ENCODE measurements at regions not wholly inside any gene's neighbourhood (a gene's known extent, or its start where the extent isn't known, plus 50 kb on each side); places are given as distances from the start of the nearest gene placed in this dataset.

DNA sequence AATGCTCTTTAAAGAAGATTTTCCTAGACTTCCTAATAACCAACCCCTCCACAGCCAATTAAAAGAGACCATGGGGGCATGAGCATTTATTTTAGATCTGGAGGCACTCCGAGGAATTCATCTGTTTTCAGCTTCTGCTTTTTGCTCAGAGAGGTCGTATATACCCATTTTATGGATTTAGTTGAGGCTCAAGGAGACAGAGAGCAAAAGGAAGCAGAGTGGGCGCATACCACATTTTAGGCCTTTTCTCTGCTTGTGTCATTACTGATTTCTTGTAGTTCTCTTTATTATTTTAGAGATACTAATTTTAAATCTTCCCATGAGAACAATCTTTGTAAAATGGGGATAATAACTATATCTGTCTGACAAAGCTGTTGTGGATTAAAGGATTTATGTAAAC, 129.6 kb upstream of the IFNGR1 start:
- no peaks in the 10 kb centered on the region for H3K4me1 Mint-ChIP-seq
- DNase-seq (ENCODE audit: low spot score): no peak
- TF ChIP-seq, protein P1, sequence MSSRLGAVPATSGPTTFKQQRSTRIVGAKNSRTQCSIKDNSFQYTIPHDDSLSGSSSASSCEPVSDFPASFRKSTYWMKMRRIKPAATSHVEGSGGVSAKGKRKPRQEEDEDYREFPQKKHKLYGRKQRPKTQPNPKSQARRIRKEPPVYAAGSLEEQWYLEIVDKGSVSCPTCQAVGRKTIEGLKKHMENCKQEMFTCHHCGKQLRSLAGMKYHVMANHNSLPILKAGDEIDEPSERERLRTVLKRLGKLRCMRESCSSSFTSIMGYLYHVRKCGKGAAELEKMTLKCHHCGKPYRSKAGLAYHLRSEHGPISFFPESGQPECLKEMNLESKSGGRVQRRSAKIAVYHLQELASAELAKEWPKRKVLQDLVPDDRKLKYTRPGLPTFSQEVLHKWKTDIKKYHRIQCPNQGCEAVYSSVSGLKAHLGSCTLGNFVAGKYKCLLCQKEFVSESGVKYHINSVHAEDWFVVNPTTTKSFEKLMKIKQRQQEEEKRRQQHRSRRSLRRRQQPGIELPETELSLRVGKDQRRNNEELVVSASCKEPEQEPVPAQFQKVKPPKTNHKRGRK (CRISPR knock-in tag; IDR thresholded peaks at IDR 0.05; ENCODE audit: borderline replicate concordance): no peak
- no peak for TF ChIP-seq TCF7 (CRISPR knock-in tag; IDR thresholded peaks at IDR 0.05; ENCODE audit: low read depth)
- ChIA-PET POLR2A (interaction anchor here (1.0 kb wide), 1 partner anchor 9 kb away, joined by 3 read pairs; no protein-coding TSS in a partner anchor), CTCF (no interaction called here)
- no peaks in the 10 kb centered on the region for H3K9me3 Mint-ChIP-seq
- no peaks in the 10 kb centered on the region for H3K36me3 Mint-ChIP-seq
- no peak overlapping the region for H3K27ac Mint-ChIP-seq
- no peak overlapping the region for H3K4me3 Mint-ChIP-seq
- no peaks in the 10 kb centered on the region for H3K27me3 Mint-ChIP-seq (ENCODE audit: low read depth)
- ATAC-seq: no peak

DNA sequence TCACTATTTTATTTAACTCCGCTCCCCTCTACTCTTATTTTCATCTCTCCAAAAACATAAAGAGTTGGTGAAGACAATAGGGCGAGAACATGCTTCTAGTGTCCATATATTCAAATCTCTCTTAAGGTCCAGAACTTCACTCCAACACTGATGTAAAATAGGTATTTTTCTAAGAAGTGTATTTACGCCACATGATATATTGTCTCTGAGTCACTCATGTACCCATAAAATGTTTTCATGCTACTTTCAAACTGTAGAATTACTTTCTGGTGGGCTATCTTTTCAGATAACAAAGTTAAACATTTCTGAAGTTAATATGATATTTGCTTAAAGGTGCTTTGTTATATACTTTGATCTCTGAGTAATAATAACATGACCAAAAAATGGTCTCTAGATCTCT, 124.1 kb upstream of the IFNGR1 start:
- Mint-ChIP-seq H3K27me3 (ENCODE audit: low read depth) (no peaks in the 10 kb centered on the region), H3K36me3 (no peaks in the 10 kb centered on the region), H3K4me3 (no peak overlapping the region), H3K9me3 (no peaks in the 10 kb centered on the region), H3K4me1 (peaks cover 32% of the 10 kb centered on the region), H3K27ac (no peak overlapping the region)
- DNase-seq (ENCODE audit: low spot score) (no peak), ATAC-seq (no peak)
- ChIA-PET POLR2A (no interaction called here), CTCF (no interaction called here)
- no peak for TF ChIP-seq TCF7 (CRISPR knock-in tag; IDR thresholded peaks at IDR 0.05; ENCODE audit: low read depth)
- TF ChIP-seq SP1 (CRISPR knock-in tag; conservative IDR thresholded peaks at IDR 0.05): no peak
- TF ChIP-seq SOX15 (CRISPR knock-in tag; IDR thresholded peaks at IDR 0.05): no peak
- TF ChIP-seq, protein P2, sequence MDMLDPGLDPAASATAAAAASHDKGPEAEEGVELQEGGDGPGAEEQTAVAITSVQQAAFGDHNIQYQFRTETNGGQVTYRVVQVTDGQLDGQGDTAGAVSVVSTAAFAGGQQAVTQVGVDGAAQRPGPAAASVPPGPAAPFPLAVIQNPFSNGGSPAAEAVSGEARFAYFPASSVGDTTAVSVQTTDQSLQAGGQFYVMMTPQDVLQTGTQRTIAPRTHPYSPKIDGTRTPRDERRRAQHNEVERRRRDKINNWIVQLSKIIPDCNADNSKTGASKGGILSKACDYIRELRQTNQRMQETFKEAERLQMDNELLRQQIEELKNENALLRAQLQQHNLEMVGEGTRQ (CRISPR knock-in tag; IDR thresholded peaks at IDR 0.05): no peak
- no peak for TF ChIP-seq ZBTB21 (CRISPR knock-in tag; IDR thresholded peaks at IDR 0.05; ENCODE audit: borderline replicate concordance)
- TF ChIP-seq, protein P3, sequence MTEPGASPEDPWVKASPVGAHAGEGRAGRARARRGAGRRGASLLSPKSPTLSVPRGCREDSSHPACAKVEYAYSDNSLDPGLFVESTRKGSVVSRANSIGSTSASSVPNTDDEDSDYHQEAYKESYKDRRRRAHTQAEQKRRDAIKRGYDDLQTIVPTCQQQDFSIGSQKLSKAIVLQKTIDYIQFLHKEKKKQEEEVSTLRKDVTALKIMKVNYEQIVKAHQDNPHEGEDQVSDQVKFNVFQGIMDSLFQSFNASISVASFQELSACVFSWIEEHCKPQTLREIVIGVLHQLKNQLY (CRISPR knock-in tag; IDR thresholded peaks at IDR 0.05): no peak
- TF ChIP-seq, protein P4, sequence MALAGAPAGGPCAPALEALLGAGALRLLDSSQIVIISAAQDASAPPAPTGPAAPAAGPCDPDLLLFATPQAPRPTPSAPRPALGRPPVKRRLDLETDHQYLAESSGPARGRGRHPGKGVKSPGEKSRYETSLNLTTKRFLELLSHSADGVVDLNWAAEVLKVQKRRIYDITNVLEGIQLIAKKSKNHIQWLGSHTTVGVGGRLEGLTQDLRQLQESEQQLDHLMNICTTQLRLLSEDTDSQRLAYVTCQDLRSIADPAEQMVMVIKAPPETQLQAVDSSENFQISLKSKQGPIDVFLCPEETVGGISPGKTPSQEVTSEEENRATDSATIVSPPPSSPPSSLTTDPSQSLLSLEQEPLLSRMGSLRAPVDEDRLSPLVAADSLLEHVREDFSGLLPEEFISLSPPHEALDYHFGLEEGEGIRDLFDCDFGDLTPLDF (CRISPR knock-in tag; IDR thresholded peaks at IDR 0.05): no peak
- no peak for TF ChIP-seq GRHL2 (CRISPR knock-in tag; IDR thresholded peaks at IDR 0.05; ENCODE audit: insufficient replicate concordance, severe bottlenecking)
- no peak for TF ChIP-seq NR2C2 (CRISPR knock-in tag; IDR thresholded peaks at IDR 0.05)
- TF ChIP-seq, protein P5, sequence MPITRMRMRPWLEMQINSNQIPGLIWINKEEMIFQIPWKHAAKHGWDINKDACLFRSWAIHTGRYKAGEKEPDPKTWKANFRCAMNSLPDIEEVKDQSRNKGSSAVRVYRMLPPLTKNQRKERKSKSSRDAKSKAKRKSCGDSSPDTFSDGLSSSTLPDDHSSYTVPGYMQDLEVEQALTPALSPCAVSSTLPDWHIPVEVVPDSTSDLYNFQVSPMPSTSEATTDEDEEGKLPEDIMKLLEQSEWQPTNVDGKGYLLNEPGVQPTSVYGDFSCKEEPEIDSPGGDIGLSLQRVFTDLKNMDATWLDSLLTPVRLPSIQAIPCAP (CRISPR knock-in tag; IDR thresholded peaks at IDR 0.05): no peak
- TF ChIP-seq EMX1 (CRISPR knock-in tag; IDR thresholded peaks at IDR 0.05): no peak
- TF ChIP-seq, protein P6, sequence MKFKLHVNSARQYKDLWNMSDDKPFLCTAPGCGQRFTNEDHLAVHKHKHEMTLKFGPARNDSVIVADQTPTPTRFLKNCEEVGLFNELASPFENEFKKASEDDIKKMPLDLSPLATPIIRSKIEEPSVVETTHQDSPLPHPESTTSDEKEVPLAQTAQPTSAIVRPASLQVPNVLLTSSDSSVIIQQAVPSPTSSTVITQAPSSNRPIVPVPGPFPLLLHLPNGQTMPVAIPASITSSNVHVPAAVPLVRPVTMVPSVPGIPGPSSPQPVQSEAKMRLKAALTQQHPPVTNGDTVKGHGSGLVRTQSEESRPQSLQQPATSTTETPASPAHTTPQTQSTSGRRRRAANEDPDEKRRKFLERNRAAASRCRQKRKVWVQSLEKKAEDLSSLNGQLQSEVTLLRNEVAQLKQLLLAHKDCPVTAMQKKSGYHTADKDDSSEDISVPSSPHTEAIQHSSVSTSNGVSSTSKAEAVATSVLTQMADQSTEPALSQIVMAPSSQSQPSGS (CRISPR knock-in tag; IDR thresholded peaks at IDR 0.05; ENCODE audit: borderline replicate concordance, low read depth): no peak
- TF ChIP-seq, protein P7, sequence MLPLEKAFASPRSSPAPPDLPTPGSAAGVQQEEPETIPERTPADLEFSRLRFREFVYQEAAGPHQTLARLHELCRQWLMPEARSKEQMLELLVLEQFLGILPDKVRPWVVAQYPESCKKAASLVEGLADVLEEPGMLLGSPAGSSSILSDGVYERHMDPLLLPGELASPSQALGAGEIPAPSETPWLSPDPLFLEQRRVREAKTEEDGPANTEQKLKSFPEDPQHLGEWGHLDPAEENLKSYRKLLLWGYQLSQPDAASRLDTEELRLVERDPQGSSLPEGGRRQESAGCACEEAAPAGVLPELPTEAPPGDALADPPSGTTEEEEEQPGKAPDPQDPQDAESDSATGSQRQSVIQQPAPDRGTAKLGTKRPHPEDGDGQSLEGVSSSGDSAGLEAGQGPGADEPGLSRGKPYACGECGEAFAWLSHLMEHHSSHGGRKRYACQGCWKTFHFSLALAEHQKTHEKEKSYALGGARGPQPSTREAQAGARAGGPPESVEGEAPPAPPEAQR (CRISPR knock-in tag; IDR thresholded peaks at IDR 0.05): no peak
